Small intestine (tissue), 7 donors: ENCODE measurements at regions not wholly inside any gene's neighbourhood (a gene's known extent, or its start where the extent isn't known, plus 50 kb on each side); places are given as distances from the start of the nearest gene placed in this dataset.
"Not testable (repeated sequence)": the region's sequence is repeated elsewhere in the genome, so short reads cannot be mapped to it uniquely, and the experiment has no call there.

ENCODE experiments used
- DNase-seq, 2 donors: peaks; one replicate each; pipeline versions ENCODE4 v3.0.0 to v3.0.0-alpha.2; 2013
- FAIRE-seq: peaks from 2 replicates; lab custom pipeline; 2012; peaks lifted over from hg19 to GRCh38; lab: Jason Lieb, UNC
- H3K27ac ChIP-seq, 3 donors: one replicate each; pipeline ENCODE4 v1.5.1; 2013; ENCODE audit warnings: low read length in 2 of 3, mild to moderate bottlenecking in 2 of 3, control low read depth in 1 of 3, inconsistent platforms in 1 of 3, low read depth in 1 of 3, moderate library complexity in 1 of 3
- H3K27me3 ChIP-seq, 3 donors: one replicate each; pipeline ENCODE4 v1.6.1; 2013; ENCODE audit warnings: low read length in 3 of 3, inconsistent platforms in 1 of 3; ENCODE audit not compliant: control insufficient read depth in 3 of 3, insufficient read depth in 3 of 3
- H3K36me3 ChIP-seq, 3 donors: one replicate each; pipeline ENCODE4 v1.6.1; 2013; ENCODE audit warnings: low read length in 3 of 3, inconsistent platforms in 1 of 3, low read depth in 1 of 3, mild to moderate bottlenecking in 1 of 3, moderate library complexity in 1 of 3; ENCODE audit not compliant: control insufficient read depth in 3 of 3, insufficient read depth in 2 of 3
- H3K4me1 ChIP-seq, 3 donors: one replicate each; pipeline ENCODE4 v1.6.1; 2013; ENCODE audit warnings: low read length in 2 of 3, inconsistent platforms in 1 of 3, low read depth in 1 of 3, mild to moderate bottlenecking in 1 of 3, moderate library complexity in 1 of 3; ENCODE audit not compliant: control insufficient read depth in 3 of 3, insufficient read depth in 2 of 3
- H3K4me3 ChIP-seq, 3 donors: one replicate each; pipeline ENCODE4 v1.5.1; 2013; ENCODE audit warnings: low read length in 3 of 3, control low read depth in 1 of 3, inconsistent platforms in 1 of 3, low read depth in 1 of 3, mild to moderate bottlenecking in 1 of 3, moderate library complexity in 1 of 3
- H3K9me3 ChIP-seq, 2 donors: one replicate each; pipeline ENCODE4 v1.6.1; 2013; ENCODE audit warnings: low read depth in 1 of 2, low read length in 1 of 2; ENCODE audit not compliant: control insufficient read depth in 2 of 2, insufficient read depth in 1 of 2
- WGBS, 3 donors: extraction: QIAGEN DNeasy Blood & Tissue Kit; methylation state at CpG; one replicate each; pipeline ENCODE4 v1.1.7; 2013; 5-methylcytosine and 5-hydroxymethylcytosine counted together
- donor health status: healthy with polysubstance abuse.
- donor health status: control.
- donor health status: control.
- donor health status: Bipolar disorder and iron deficiency.
- donor health status: healthy.

DNA sequence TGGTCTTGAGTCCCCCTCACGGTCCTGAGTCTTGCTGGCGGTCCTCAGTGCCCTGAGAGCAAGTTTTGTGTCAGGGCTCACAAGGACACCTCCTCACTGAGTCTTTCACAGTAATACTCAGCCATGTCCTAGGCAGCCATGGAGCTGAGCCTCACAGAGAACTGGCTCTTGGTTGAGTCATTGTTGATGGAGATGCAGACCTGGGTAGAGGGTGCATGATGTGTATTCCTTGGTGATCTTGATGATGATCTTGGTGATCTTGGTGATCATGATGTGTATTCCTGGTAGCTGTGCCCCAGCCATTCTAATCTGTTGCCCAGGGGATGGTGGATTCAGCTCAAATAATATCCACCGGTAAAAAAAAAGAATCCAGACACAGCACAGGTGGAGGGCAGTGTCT, 495.4 kb downstream of the TMEM121 start:
- Histone ChIP-seq H3K4me3 (no peak overlapping the region), H3K36me3 (no peaks in the 10 kb centered on the region), H3K9me3 (peaks cover 0 to 21% of the 10 kb centered on the region in 2 donors), H3K27me3 (no peaks in the 10 kb centered on the region), H3K4me1 (no peaks in the 10 kb centered on the region), H3K27ac (no peak overlapping the region)
- DNase-seq (no peak), FAIRE-seq (no peak)
- 62 to 70% (median 63%) methylated on average over 3 of the region's 3 CpGs for WGBS, 3 donors

DNA sequence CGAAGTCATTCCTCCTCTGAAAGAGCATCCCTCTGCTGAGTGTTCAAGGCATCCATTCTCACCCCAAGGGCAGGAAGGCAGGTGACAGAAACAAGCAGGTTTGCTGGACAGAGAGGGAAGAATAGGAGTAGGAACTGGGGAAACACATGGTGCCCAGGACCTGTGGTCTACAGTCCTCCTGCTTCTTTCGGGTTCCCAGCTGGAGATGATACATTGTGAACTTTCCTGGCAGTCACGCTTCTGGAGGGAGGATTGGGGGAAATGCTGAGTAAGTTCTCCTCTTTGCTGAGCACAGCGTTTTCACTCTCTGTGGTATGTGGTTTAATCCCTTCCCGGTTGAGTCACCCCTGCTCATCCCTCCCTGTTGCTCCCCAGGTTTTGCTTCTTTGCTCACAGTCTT, 496.3 kb downstream of the TMEM121 start:
- peaks cover 0 to 24% of the 10 kb centered on the region in 2 donors for H3K9me3 ChIP-seq
- not testable (repeated sequence) for FAIRE-seq
- WGBS, 3 donors: 37 to 55% (median 49%) methylated on average over 4 to 5 of the region's 5 CpGs

DNA sequence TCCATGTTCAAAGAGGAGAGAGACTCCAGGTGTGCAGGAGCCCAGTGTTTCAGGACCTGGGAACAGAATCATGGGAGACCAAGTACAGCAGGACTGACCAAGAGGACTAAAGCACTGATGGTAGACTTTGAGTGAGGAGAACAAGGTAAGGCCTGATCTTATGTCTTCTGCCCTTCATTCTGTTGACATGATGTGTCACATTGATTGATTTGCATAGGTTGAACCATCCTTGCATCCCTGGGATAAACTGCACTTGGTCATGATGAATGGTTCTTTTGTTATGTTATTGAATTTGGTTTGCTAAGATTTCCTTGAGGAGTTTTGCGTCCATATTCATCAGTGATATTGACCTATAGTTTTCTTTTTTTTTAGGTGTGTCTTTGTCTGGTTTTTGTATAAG, 497.0 kb downstream of the TMEM121 start:
- H3K27me3 ChIP-seq: no peaks in the 10 kb centered on the region
- peaks cover 0 to 23% of the 10 kb centered on the region in 2 donors for H3K9me3 ChIP-seq
- H3K4me1 ChIP-seq: no peaks in the 10 kb centered on the region
- DNase-seq: no peak
- 71 to 86% (median 80%) methylated on average over 1 of the region's 1 CpG for WGBS, 3 donors
- H3K4me3 ChIP-seq: no peak overlapping the region
- no peak overlapping the region for H3K27ac ChIP-seq
- FAIRE-seq: no peak
- no peaks in the 10 kb centered on the region for H3K36me3 ChIP-seq

More for the DNA sequence above, 496.3 kb downstream of the TMEM121 start:
- H3K4me1 ChIP-seq, H3K4me3 ChIP-seq, H3K27me3 ChIP-seq, H3K36me3 ChIP-seq, H3K27ac ChIP-seq, DNase-seq: not testable (repeated sequence)

DNA sequence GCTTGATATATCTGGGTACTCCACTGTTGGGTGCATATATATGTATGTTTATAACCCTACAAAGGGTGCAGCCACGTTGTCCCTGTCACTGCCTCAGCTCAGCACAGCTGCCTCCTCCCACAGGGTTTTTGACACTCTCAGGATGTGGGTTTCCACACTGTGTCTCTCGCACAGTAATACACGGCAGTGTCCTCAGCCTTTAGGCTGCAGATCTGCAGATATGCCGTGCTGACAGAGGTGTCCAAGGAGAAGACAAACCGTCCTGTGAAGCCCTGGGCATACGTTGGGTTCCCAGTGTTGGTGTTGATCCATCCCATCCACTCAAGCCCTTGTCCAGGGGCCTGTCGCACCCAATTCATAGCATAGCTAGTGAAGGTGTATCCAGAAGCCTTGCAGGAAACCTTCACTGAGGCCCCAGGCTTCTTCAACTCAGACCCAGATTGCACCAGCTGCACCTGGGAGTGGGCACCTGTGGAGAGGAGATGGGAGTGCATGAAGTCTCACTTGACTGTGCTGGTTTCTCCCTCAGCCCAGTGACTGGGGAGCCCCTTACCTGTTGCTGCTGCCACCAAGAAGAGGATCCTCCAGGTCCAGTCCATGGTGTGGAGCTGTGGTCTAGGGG, 498.7 kb downstream of the TMEM121 start:
- Histone ChIP-seq H3K36me3 (no peaks in the 10 kb centered on the region), H3K27me3 (no peaks in the 10 kb centered on the region), H3K4me1 (no peaks in the 10 kb centered on the region), H3K4me3 (no peak overlapping the region), H3K27ac (no peak overlapping the region), H3K9me3 (peaks cover 0 to 23% of the 10 kb centered on the region in 2 donors)
- 51 to 54% (median 54%) methylated on average over 6 to 7 of the region's 7 CpGs for WGBS, 3 donors
- peak in 1 of 2 donors; percentile 37 for DNase-seq
- FAIRE-seq: no peak

DNA sequence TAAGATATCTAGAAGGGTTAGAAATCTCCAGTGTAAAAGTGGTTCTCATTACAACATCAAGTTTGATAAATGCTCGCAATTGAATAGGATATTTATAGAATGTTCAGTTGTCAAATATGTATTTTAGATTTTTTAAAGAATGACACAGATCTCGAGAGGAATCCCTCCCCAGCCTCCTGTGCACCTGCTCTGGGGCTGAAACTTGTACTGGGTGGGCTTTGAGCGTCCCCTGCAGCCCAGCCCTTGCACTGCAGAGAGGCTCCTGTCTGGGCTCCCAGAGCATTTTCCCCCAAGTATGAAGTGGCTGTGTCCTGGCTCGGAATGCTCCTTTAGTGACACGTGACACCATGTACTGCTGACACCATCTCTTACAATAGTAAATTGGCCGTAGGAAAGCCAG, 499.6 kb downstream of the TMEM121 start:
- H3K4me1 ChIP-seq: no peaks in the 10 kb centered on the region
- H3K4me3 ChIP-seq: no peak overlapping the region
- DNase-seq: no peak
- no peak overlapping the region for H3K27ac ChIP-seq
- no peak for FAIRE-seq
- 40 to 60% (median 55%) methylated on average over 6 of the region's 6 CpGs for WGBS, 3 donors
- no peaks in the 10 kb centered on the region for H3K27me3 ChIP-seq
- H3K9me3 ChIP-seq: peaks cover 0 to 26% of the 10 kb centered on the region in 2 donors
- H3K36me3 ChIP-seq: no peaks in the 10 kb centered on the region

DNA sequence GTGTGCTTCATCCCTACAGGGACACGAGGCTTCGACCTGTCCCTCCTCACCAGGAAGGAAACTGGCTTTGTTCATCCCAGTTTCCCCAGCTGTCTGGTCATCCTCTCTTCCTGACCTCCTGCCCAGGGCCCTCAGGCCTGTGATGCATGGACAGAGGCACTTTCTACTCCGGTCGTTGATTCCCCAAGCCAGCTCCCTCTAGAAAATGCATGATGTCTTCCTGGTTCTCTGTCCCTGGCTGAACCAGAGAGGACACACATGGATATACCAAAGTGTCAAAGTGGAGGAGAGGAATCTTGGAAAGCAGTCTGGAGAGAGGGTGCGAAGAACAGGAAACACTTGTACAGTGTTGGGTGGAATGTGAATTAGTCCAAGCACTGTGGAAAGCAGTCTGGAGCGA, 501.4 kb downstream of the TMEM121 start:
- H3K9me3 ChIP-seq: peaks cover 0 to 21% of the 10 kb centered on the region in 2 donors
- DNase-seq, FAIRE-seq, H3K4me1 ChIP-seq, H3K4me3 ChIP-seq, H3K27ac ChIP-seq, H3K27me3 ChIP-seq, H3K36me3 ChIP-seq: not testable (repeated sequence)
- 54 to 75% (median 73%) methylated on average over 6 of the region's 6 CpGs for whole genome bisulfite sequencing, 3 donors

DNA sequence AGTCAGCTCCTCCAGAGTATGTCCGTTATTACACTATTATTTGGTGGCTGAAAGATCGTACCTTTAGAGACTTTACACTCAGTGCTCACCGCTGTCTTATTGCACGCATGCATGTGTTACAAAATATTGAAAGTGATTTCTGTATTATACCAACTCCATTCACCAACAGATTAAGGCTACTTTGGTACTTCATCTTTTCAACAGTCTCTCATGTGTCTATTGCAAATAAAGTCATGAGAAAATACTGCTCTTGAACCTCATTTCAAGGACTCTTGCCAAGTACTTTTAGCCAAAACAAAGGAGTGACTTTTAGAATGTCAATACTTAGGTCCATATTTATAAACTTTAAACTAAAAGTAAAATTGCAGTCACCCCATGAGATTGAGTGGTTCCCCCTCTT, 503.6 kb downstream of the TMEM121 start:
- Histone ChIP-seq H3K27me3 (no peaks in the 10 kb centered on the region), H3K36me3 (no peaks in the 10 kb centered on the region), H3K27ac (no peak overlapping the region), H3K4me3 (no peak overlapping the region), H3K9me3 (peaks cover 0 to 21% of the 10 kb centered on the region in 2 donors), H3K4me1 (no peaks in the 10 kb centered on the region)
- FAIRE-seq (no peak), DNase-seq (no peak)
- WGBS, 3 donors: 66 to 81% (median 79%) methylated on average over 4 of the region's 4 CpGs

DNA sequence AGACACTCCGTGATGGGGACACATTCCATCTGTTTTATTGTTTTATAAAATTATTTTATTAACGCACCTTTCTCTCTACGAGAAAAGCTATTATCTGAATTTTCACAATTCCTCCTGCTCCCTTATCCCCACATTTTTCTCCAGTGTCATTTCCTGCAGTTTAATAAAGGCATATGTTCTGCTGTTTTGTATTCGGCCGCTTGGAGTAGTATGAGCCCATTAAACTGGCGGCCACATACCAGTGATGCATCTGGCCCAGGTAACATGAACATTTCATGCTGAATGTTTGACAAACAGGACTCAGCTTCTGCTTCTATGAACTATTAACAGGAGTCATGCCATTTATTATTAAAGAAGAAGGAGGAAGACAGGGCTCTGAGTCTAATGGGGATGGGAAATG, 511.0 kb downstream of the TMEM121 start:
- Histone ChIP-seq H3K36me3 (no peaks in the 10 kb centered on the region), H3K9me3 (peaks cover 0 to 10% of the 10 kb centered on the region in 2 donors), H3K4me1 (no peaks in the 10 kb centered on the region), H3K27ac (no peak overlapping the region), H3K4me3 (no peak overlapping the region), H3K27me3 (no peaks in the 10 kb centered on the region)
- WGBS, 3 donors: 79 to 87% (median 82%) methylated on average over 6 of the region's 6 CpGs
- FAIRE-seq: no peak
- DNase-seq: no peak

DNA sequence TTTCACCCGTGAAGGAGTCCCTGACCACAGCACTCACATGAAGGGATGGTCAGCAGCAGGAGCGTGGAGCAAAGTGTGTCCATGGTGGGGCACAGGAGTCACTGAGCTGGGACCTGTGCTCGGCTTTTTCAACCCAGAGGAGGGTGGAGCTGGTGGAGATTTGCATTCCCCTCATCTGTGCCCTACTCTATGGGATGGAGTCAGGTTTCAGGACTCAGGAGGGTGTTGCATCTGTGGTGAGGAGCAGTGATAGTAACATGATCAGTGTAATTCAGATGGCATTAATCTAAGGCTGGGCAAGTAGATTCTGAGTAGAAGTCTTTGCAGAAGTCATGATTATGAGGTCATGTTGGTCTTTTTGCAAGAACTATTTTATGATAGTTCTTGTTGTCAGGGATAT, 511.9 kb downstream of the TMEM121 start:
- WGBS, 3 donors: 49 to 59% (median 53%) methylated on average over 3 of the region's 3 CpGs
- Histone ChIP-seq H3K9me3 (peaks cover 0 to 10% of the 10 kb centered on the region in 2 donors), H3K4me3 (no peak overlapping the region), H3K27ac (no peak overlapping the region), H3K4me1 (no peaks in the 10 kb centered on the region), H3K27me3 (no peaks in the 10 kb centered on the region), H3K36me3 (no peaks in the 10 kb centered on the region)
- FAIRE-seq (no peak), DNase-seq (no peak)
